Esophagus squamous epithelium (tissue), 5 donors: ENCODE measurements at regions not wholly inside any gene's neighbourhood (a gene's known extent, or its start where the extent isn't known, plus 50 kb on each side); places are given as distances from the start of the nearest gene placed in this dataset.

Experiments
- DNase-seq: peaks from one replicate; lab custom pipeline; 2025; lab: John Stamatoyannopoulos, UW
- H3K27ac ChIP-seq, 4 donors: fragments of 200-600 bp; sonication (generic); one replicate each; pipeline ENCODE4 v1.5.1; 2016 to 2019; ENCODE audit warnings: mild to moderate bottlenecking in 1 of 4
- H3K27me3 ChIP-seq, 4 donors: fragments of 200-600 bp; sonication (generic); 1 replicate in 3 of 4; 2 replicates in 1 of 4; pipeline versions ENCODE4 v1.5.1 to v1.6.0; 2017 to 2021; ENCODE audit warnings: antibody characterized with exemption in 1 of 4
- H3K36me3 ChIP-seq, 3 donors: fragments of 200-600 bp; sonication (generic); one replicate each; pipeline ENCODE4 v1.5.1; 2016 to 2019
- H3K4me1 ChIP-seq, 3 donors: fragments of 200-600 bp; sonication (generic); one replicate each; pipeline ENCODE4 v1.5.1; 2017 to 2019
- H3K4me3 ChIP-seq, 4 donors: fragments of 200-600 bp; sonication (generic); 1 replicate in 3 of 4; 2 replicates in 1 of 4; pipeline ENCODE4 v1.5.1; 2016 to 2019; ENCODE audit warnings: mild to moderate bottlenecking in 2 of 4, moderate library complexity in 1 of 4
- H3K9me3 ChIP-seq, 3 donors: fragments of 200-600 bp; sonication (generic); one replicate each; pipeline ENCODE4 v1.5.1; 2016 to 2019
- CTCF ChIP-seq, 6 experiments: fragments of 450-650 bp in 4 of 6; fragments of 200-600 bp in 2 of 6; sonication (generic) in 2 of 6; IDR thresholded peaks; one replicate each; pipeline ENCODE4 v1.5.1; 2016 to 2019; ENCODE audit warnings: antibody characterized with exemption in 6 of 6, mild to moderate bottlenecking in 4 of 6, moderate library complexity in 4 of 6
- POLR2A ChIP-seq, 4 donors: fragments of 450-650 bp; IDR thresholded peaks; one replicate each; pipeline ENCODE4 v1.6.1; 2017; ENCODE audit warnings: antibody characterized with exemption in 4 of 4, mild to moderate bottlenecking in 4 of 4, moderate library complexity in 3 of 4
- WGBS, 2 donors: methylation state at CpG; one replicate each; pipeline ENCODE4 v1.1.5; 2018; 5-methylcytosine and 5-hydroxymethylcytosine counted together
- intact Hi-C: fragments of 100-400 bp; cut with DNase I; formaldehyde crosslinking; loops from one replicate; pipeline ENCODE4 v1.15.0; 2022
- donor health status: DM: yes; HTN: yes; CAD: no.

DNA sequence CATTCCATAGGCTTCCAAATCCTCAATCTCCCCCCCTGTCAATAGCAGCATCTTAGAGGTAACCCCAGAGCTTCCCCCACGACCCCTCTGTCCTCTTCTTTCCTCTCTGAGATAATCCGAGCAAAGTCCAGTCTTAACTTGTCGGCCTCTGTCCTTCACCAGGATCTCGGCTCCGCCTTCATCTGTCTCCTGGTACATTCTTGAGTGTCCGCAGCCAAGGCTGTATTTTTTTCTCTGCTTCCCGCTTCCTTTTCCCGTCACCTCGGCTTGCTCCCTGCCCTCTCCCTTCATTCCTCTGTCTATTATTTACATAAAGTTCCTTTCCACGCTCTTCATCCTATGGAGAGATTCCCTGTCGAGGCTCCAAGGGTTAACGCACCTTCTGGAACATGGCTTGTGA, 153.9 kb upstream of the GSC start:
- H3K9me3 ChIP-seq, result no peaks in the 10 kb centered on the region
- no peaks in the 10 kb centered on the region for H3K36me3 ChIP-seq
- no peak for DNase-seq
- intact Hi-C loops, result no loop called here
- no peaks in the 10 kb centered on the region for H3K27me3 ChIP-seq
- WGBS, 2 donors, result 42 to 54% methylated on average over 12 of the region's 12 CpGs
- no peak overlapping the region for H3K4me3 ChIP-seq
- no peak overlapping the region for H3K27ac ChIP-seq
- TF ChIP-seq POLR2A (IDR thresholded peaks at IDR 0.05), result no peak
- TF ChIP-seq CTCF (IDR thresholded peaks at IDR 0.05), result no peak
- H3K4me1 ChIP-seq, result no peaks in the 10 kb centered on the region

GRCh38 chr14:94922595-94923239, 152.8 kb upstream of the GSC start:
- Histone ChIP-seq H3K27ac (no peak overlapping the region), H3K4me3 (no peak overlapping the region), H3K4me1 (no peaks in the 10 kb centered on the region), H3K9me3 (no peaks in the 10 kb centered on the region), H3K36me3 (no peaks in the 10 kb centered on the region), H3K27me3 (no peaks in the 10 kb centered on the region)
- intact Hi-C loops, result no loop called here
- no peak for DNase-seq
- TF ChIP-seq CTCF (IDR thresholded peaks at IDR 0.05), result no peak
- no peak for TF ChIP-seq POLR2A (IDR thresholded peaks at IDR 0.05)
- WGBS, 2 donors, result 85 to 90% methylated on average over 11 of the region's 11 CpGs

- 71 to 75% methylated on average over 11 to 15 of the region's 15 CpGs for WGBS, 2 donors
Measured at GRCh38 chr14:94921882-94922585, 152.1 kb upstream of the GSC start.

GRCh38 chr14:94921456-94921855, 151.5 kb upstream of the GSC start:
- WGBS, 2 donors, result 71 to 85% methylated on average over 1 of the region's 1 CpG
- TF ChIP-seq CTCF (IDR thresholded peaks at IDR 0.05) (no peak), POLR2A (IDR thresholded peaks at IDR 0.05) (no peak)
- H3K27ac ChIP-seq, result no peak overlapping the region

More at GRCh38 chr14:94921882-94922585, 152.1 kb upstream of the GSC start:
- H3K4me3 ChIP-seq, result no peak overlapping the region
- no peak for DNase-seq
- intact Hi-C loops, result no loop called here
- H3K36me3 ChIP-seq, result no peaks in the 10 kb centered on the region
- H3K4me1 ChIP-seq, result no peaks in the 10 kb centered on the region
- H3K9me3 ChIP-seq, result no peaks in the 10 kb centered on the region
- H3K27me3 ChIP-seq, result peaks cover 0 to 2% (median 0%) of the 10 kb centered on the region in 4 donors
- no peak overlapping the region for H3K27ac ChIP-seq
- TF ChIP-seq POLR2A (IDR thresholded peaks at IDR 0.05), result no peak
- TF ChIP-seq CTCF (IDR thresholded peaks at IDR 0.05), result no peak

GRCh38 chr14:94919896-94920295, 150.0 kb upstream of the GSC start:
- Histone ChIP-seq H3K9me3 (no peaks in the 10 kb centered on the region), H3K36me3 (no peaks in the 10 kb centered on the region), H3K27me3 (peaks cover 0 to 8% (median 0%) of the 10 kb centered on the region in 4 donors), H3K4me1 (no peaks in the 10 kb centered on the region), H3K27ac (no peak overlapping the region), H3K4me3 (no peak overlapping the region)
- TF ChIP-seq CTCF (IDR thresholded peaks at IDR 0.05) (no peak), POLR2A (IDR thresholded peaks at IDR 0.05) (no peak)
- intact Hi-C loops, result no loop called here
- 85 to 87% methylated on average over 9 of the region's 9 CpGs for WGBS, 2 donors
- no peak for DNase-seq

More at GRCh38 chr14:94921456-94921855, 151.5 kb upstream of the GSC start:
- intact Hi-C loops, result no loop called here
- no peaks in the 10 kb centered on the region for H3K36me3 ChIP-seq
- H3K9me3 ChIP-seq, result no peaks in the 10 kb centered on the region
- no peaks in the 10 kb centered on the region for H3K4me1 ChIP-seq
- no peak overlapping the region for H3K4me3 ChIP-seq
- DNase-seq, result no peak
- H3K27me3 ChIP-seq, result peaks cover 0 to 8% (median 0%) of the 10 kb centered on the region in 4 donors
